ENCODE measurements at regions not wholly inside any gene's neighbourhood (a gene's known extent, or its start where the extent isn't known, plus 50 kb on each side); places are given as distances from the start of the nearest gene placed in this dataset.

DNA sequence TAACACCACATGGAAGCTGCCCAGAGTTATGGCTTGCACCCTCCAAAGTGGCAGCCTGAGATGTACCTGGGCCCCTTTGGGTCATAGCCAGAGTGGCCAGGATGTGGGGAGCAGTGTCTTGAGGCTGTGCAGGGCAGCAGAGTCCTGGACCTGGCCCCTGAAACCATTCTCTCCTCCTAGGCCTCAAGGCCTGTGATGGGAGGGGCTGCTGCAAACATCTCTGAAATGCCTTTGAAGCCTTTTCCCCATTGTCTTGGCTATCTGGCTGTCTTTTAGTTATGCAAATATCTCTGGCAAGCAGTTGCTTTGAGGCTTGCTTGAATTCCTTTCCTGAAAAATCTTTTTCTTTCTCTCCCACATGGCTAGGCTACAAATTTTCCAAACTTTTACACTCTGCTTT lies 356.5 kb downstream of the DAD1 start:
- no peaks in the 10 kb centered on the region for H3K9me3 ChIP-seq
- TF ChIP-seq, protein P1, sequence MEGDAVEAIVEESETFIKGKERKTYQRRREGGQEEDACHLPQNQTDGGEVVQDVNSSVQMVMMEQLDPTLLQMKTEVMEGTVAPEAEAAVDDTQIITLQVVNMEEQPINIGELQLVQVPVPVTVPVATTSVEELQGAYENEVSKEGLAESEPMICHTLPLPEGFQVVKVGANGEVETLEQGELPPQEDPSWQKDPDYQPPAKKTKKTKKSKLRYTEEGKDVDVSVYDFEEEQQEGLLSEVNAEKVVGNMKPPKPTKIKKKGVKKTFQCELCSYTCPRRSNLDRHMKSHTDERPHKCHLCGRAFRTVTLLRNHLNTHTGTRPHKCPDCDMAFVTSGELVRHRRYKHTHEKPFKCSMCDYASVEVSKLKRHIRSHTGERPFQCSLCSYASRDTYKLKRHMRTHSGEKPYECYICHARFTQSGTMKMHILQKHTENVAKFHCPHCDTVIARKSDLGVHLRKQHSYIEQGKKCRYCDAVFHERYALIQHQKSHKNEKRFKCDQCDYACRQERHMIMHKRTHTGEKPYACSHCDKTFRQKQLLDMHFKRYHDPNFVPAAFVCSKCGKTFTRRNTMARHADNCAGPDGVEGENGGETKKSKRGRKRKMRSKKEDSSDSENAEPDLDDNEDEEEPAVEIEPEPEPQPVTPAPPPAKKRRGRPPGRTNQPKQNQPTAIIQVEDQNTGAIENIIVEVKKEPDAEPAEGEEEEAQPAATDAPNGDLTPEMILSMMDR (IDR thresholded peaks at IDR 0.05) = no peak
- intact Hi-C loops (cut with DNase I) = no loop called here

GRCh38 chr14:22231018-22231417 lies 358.0 kb downstream of the DAD1 start:
- H3K9me3 ChIP-seq = no peaks in the 10 kb centered on the region
- intact Hi-C loops (cut with DNase I) = no loop called here
- no peaks in the 10 kb centered on the region for H3K36me3 ChIP-seq
- TF ChIP-seq, protein P1 (IDR thresholded peaks at IDR 0.05) = no peak
- no peak for TF ChIP-seq POLR2A (IDR thresholded peaks at IDR 0.05)
- no peaks in the 10 kb centered on the region for H3K4me1 ChIP-seq
- no peak overlapping the region for H3K27ac ChIP-seq
- no peak for DNase-seq
- no peaks in the 10 kb centered on the region for H3K27me3 ChIP-seq
- WGBS, 2 donors = 92 to 100% methylated on average over 1 of the region's 1 CpG
- no peak overlapping the region for H3K4me3 ChIP-seq (replicated peaks in 1 of 3)

More for the DNA sequence above, 356.5 kb downstream of the DAD1 start:
- H3K36me3 ChIP-seq = no peaks in the 10 kb centered on the region
- no peak overlapping the region for H3K4me3 ChIP-seq (replicated peaks in 1 of 3)
- H3K4me1 ChIP-seq = no peaks in the 10 kb centered on the region
- no peak overlapping the region for H3K27ac ChIP-seq
- H3K27me3 ChIP-seq = no peaks in the 10 kb centered on the region
- no peak for DNase-seq

- Histone ChIP-seq H3K4me3 (replicated peaks in 1 of 3) (no peak overlapping the region), H3K4me1 (no peaks in the 10 kb centered on the region), H3K36me3 (no peaks in the 10 kb centered on the region), H3K27me3 (no peaks in the 10 kb centered on the region), H3K9me3 (no peaks in the 10 kb centered on the region), H3K27ac (no peak overlapping the region)
- no peak for TF ChIP-seq POLR2A (IDR thresholded peaks at IDR 0.05)
- TF ChIP-seq, protein P1 (IDR thresholded peaks at IDR 0.05) = no peak
- intact Hi-C loops (cut with DNase I) = no loop called here
- 85 to 91% methylated on average over 2 of the region's 2 CpGs for WGBS, 2 donors
- no peak for DNase-seq
Observed at GRCh38 chr14:22230517-22230916, 358.5 kb downstream of the DAD1 start.

DNA sequence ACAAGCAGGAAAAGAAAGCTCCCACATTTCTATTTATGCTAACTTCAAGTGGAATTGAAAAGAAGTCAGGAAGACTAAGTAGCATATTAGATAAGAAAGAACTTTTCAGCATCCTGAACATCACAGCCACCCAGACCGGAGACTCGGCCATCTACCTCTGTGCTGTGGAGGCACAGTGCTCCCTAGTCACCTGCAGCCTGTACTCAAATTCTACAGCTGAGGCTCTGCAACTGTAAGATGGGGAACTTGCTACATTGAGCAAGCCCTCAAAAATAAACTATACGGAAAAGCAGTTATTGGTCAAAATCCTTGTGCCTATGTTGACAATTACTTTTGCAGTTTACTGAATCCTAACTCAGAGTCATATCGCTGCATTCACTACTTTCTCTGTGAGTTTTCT lies 361.9 kb downstream of the DAD1 start:
- TF ChIP-seq, protein P1 (IDR thresholded peaks at IDR 0.05) = no peak
- no peak for TF ChIP-seq POLR2A (IDR thresholded peaks at IDR 0.05)
- H3K27ac ChIP-seq = no peak overlapping the region
- 90 to 92% methylated on average over 4 of the region's 4 CpGs for WGBS, 2 donors
- H3K9me3 ChIP-seq = no peaks in the 10 kb centered on the region
- no peaks in the 10 kb centered on the region for H3K4me1 ChIP-seq
- intact Hi-C loops (cut with DNase I) = no loop called here
- H3K36me3 ChIP-seq = no peaks in the 10 kb centered on the region
- no peak for DNase-seq
- H3K27me3 ChIP-seq = no peaks in the 10 kb centered on the region
- no peak overlapping the region for H3K4me3 ChIP-seq (replicated peaks in 1 of 3)

DNA sequence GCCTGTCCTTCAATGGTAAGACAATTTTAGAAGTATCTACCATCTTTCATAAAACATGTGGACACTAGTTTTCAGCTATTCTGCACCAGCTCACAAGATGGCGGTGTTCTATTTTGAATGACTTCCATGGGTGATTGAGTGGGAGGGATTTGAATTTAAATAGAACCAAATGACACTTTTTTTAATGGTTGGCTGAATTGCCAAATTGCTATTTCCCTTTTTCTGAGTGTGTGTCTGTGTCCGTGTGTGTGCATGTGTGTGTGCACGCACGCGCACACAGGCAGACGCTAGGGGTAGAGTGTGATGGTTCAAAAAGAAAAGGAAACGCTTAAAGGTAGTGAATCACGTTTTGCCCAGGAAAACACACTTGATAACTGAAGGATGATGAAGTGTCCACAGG lies 362.6 kb downstream of the DAD1 start:
- Histone ChIP-seq H3K36me3 (no peaks in the 10 kb centered on the region), H3K27ac (no peak overlapping the region), H3K4me3 (replicated peaks in 1 of 3) (no peak overlapping the region), H3K9me3 (no peaks in the 10 kb centered on the region), H3K4me1 (no peaks in the 10 kb centered on the region), H3K27me3 (no peaks in the 10 kb centered on the region)
- TF ChIP-seq, protein P1 (IDR thresholded peaks at IDR 0.05) = no peak
- no peak for TF ChIP-seq POLR2A (IDR thresholded peaks at IDR 0.05)
- DNase-seq = no peak
- WGBS, 2 donors = 75 to 78% methylated on average over 8 of the region's 8 CpGs
- intact Hi-C loops (cut with DNase I) = no loop called here
